Type B pancreatic cell (in vitro differentiated cells): ENCODE measurements at regions not wholly inside any gene's neighbourhood (a gene's known extent, or its start where the extent isn't known, plus 50 kb on each side); places are given as distances from the start of the nearest gene placed in this dataset.

ENCODE experiments used
- DNase-seq: peaks from one replicate; pipeline ENCODE4 v3.0.0; 2021; ENCODE audit warnings: mixed read lengths; ENCODE audit not compliant: unreplicated experiment; ENCODE audit errors: extremely low spot score
- H3K27ac Mint-ChIP-seq: 2 replicates; pipeline ENCODE4 v1.8.0; 2021; ENCODE audit warnings: mild to moderate bottlenecking, mixed read lengths
- H3K27me3 Mint-ChIP-seq: 2 replicates; pipeline ENCODE4 v1.8.0; 2021; ENCODE audit warnings: mixed read lengths
- H3K36me3 Mint-ChIP-seq: 2 replicates; pipeline ENCODE4 v1.8.0; 2021; ENCODE audit warnings: mixed read lengths
- H3K4me1 Mint-ChIP-seq: one replicate; pipeline ENCODE4 v1.8.0; 2021; ENCODE audit warnings: mixed read lengths; ENCODE audit not compliant: unreplicated experiment
- H3K4me3 Mint-ChIP-seq: 2 replicates; pipeline ENCODE4 v1.8.0; 2021; ENCODE audit warnings: mild to moderate bottlenecking, mixed read lengths
- H3K9me3 Mint-ChIP-seq: 2 replicates; pipeline ENCODE4 v1.8.0; 2021; ENCODE audit warnings: mixed read lengths
- CTCF ChIP-seq: fragments of 200-600 bp; sonication (generic); conservative IDR thresholded peaks from 2 replicates; pipeline ENCODE4 v1.5.0; 2021; ENCODE audit warnings: antibody characterized with exemption, mild to moderate bottlenecking

GRCh38 chr3:72543246-72543645 is 305.0 kb downstream of the SHQ1 start:
- Mint-ChIP-seq H3K4me3 (no peak overlapping the region), H3K36me3 (no peaks in the 10 kb centered on the region), H3K27ac (no peak overlapping the region), H3K27me3 (no peaks in the 10 kb centered on the region), H3K9me3 (no peaks in the 10 kb centered on the region), H3K4me1 (no peaks in the 10 kb centered on the region)
- no peak for DNase-seq
- no peak for TF ChIP-seq CTCF

GRCh38 chr3:72542781-72543180 is 305.5 kb downstream of the SHQ1 start:
- no peaks in the 10 kb centered on the region for H3K4me1 Mint-ChIP-seq
- H3K9me3 Mint-ChIP-seq: no peaks in the 10 kb centered on the region
- no peaks in the 10 kb centered on the region for H3K36me3 Mint-ChIP-seq
- no peak for DNase-seq
- no peak for TF ChIP-seq CTCF
- no peak overlapping the region for H3K4me3 Mint-ChIP-seq
- no peaks in the 10 kb centered on the region for H3K27me3 Mint-ChIP-seq
- no peak overlapping the region for H3K27ac Mint-ChIP-seq

- H3K27ac Mint-ChIP-seq: no peak overlapping the region
- H3K4me1 Mint-ChIP-seq: peaks cover 12% of the 10 kb centered on the region
- TF ChIP-seq CTCF: no peak
- H3K9me3 Mint-ChIP-seq: no peaks in the 10 kb centered on the region
- no peaks in the 10 kb centered on the region for H3K36me3 Mint-ChIP-seq
- no peaks in the 10 kb centered on the region for H3K27me3 Mint-ChIP-seq
- H3K4me3 Mint-ChIP-seq: no peak overlapping the region
- no peak for DNase-seq
Measured at GRCh38 chr3:72539856-72540255, 308.4 kb downstream of the SHQ1 start.

DNA sequence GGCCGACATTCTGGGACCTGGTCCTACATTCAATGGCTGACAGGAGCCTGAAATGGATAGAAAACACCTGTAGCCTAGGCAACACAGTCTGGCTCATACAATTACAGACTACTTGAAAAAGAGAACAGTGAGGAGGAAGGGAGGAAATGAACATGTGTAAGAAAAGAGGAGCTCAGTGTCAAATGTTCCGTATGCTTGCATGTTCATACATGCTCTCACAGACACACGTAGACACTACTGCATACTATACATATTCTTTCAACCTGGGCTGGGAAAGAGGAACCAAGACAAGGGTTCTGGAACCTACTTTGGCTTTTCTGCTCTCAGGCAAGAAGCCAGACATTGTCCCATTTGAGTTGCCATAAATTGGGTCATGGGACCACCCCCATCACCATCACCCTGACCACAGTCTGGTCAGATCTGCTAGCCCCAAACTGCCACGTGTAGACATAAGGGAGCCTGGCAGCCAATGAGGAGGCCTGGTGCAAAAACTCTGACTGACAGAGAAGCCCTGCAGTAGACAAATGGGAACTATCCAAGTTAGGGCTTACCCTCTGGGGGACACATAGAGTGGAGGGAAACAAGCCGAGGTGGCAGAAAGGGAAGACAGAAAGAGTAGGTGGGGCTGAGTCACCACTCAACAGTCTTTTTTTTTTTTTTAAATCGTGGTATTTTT is 310.0 kb downstream of the SHQ1 start:
- peaks cover 7% of the 10 kb centered on the region for H3K9me3 Mint-ChIP-seq
- peaks cover 18% of the 10 kb centered on the region for H3K4me1 Mint-ChIP-seq
- H3K27me3 Mint-ChIP-seq: peaks cover 5% of the 10 kb centered on the region
- TF ChIP-seq CTCF: no peak
- no peak for DNase-seq
- H3K27ac Mint-ChIP-seq: no peak overlapping the region
- no peak overlapping the region for H3K4me3 Mint-ChIP-seq
- H3K36me3 Mint-ChIP-seq: no peaks in the 10 kb centered on the region

GRCh38 chr3:72537448-72537847 is 310.8 kb downstream of the SHQ1 start:
- Mint-ChIP-seq H3K36me3 (no peaks in the 10 kb centered on the region), H3K9me3 (peaks cover 8% of the 10 kb centered on the region), H3K27me3 (peaks cover 8% of the 10 kb centered on the region), H3K4me1 (peaks cover 18% of the 10 kb centered on the region), H3K4me3 (no peak overlapping the region), H3K27ac (no peak overlapping the region)
- TF ChIP-seq CTCF: no peak
- no peak for DNase-seq

- H3K27me3 Mint-ChIP-seq: peaks cover 9% of the 10 kb centered on the region
- H3K36me3 Mint-ChIP-seq: no peaks in the 10 kb centered on the region
- no peak overlapping the region for H3K27ac Mint-ChIP-seq
- no peak overlapping the region for H3K4me3 Mint-ChIP-seq
- TF ChIP-seq CTCF: no peak
- H3K4me1 Mint-ChIP-seq: peaks cover 18% of the 10 kb centered on the region
- no peak for DNase-seq
- H3K9me3 Mint-ChIP-seq: peaks cover 8% of the 10 kb centered on the region
Measured at GRCh38 chr3:72536878-72537267, 311.4 kb downstream of the SHQ1 start.
